Calu3 (cell line): ENCODE measurements at regions not wholly inside any gene's neighbourhood (a gene's known extent, or its start where the extent isn't known, plus 50 kb on each side); places are given as distances from the start of the nearest gene placed in this dataset.

Experiments
- BruUV-seq: library from RNA; stranded (reverse); fragments of 400-500 nt; replicated peaks from 2 replicates; lab custom pipeline; 2021; lab: Mats Ljungman, UMichigan
- CTCF ChIA-PET: fragments of 300-600 bp; sonication (Branson Sonifier 250); formaldehyde crosslinking; loops from one replicate; lab custom pipeline; 2022; ENCODE audit warnings: antibody characterized with exemption; lab: Charles Lee
- DNase-seq: peaks from one replicate; pipeline ENCODE4 v3.0.0; 2022
- H3K27ac Mint-ChIP-seq: one replicate; pipeline ENCODE4 v1.8.0; 2022; ENCODE audit warnings: mixed read lengths; ENCODE audit not compliant: unreplicated experiment
- H3K27me3 Mint-ChIP-seq: one replicate; pipeline ENCODE4 v1.8.0; 2022; ENCODE audit warnings: mixed read lengths; ENCODE audit not compliant: unreplicated experiment
- H3K36me3 Mint-ChIP-seq: one replicate; pipeline ENCODE4 v1.8.0; 2022; ENCODE audit warnings: mild to moderate bottlenecking, moderate library complexity, mixed read lengths; ENCODE audit not compliant: insufficient read depth, unreplicated experiment
- H3K4me1 Mint-ChIP-seq: one replicate; pipeline ENCODE4 v1.8.0; 2022; ENCODE audit warnings: mild to moderate bottlenecking, low read depth, mixed read lengths; ENCODE audit not compliant: unreplicated experiment
- H3K4me3 Mint-ChIP-seq: one replicate; pipeline ENCODE4 v1.8.0; 2022; ENCODE audit warnings: mild to moderate bottlenecking, low read depth, moderate library complexity, mixed read lengths; ENCODE audit not compliant: unreplicated experiment
- H3K9me3 Mint-ChIP-seq: one replicate; pipeline ENCODE4 v1.8.0; 2022; ENCODE audit warnings: low read depth, mixed read lengths; ENCODE audit not compliant: unreplicated experiment
- CTCF ChIP-seq: fragments of 200-600 bp; IDR thresholded peaks from one replicate; pipeline ENCODE4 v1.8.0; 2022; ENCODE audit warnings: antibody characterized with exemption; ENCODE audit not compliant: unreplicated experiment
- intact Hi-C: fragments of 100-400 bp; cut with micrococcal nuclease; formaldehyde crosslinking; loops from one replicate; pipeline ENCODE4 v1.10.0; 2022; ENCODE audit not compliant: unreplicated experiment

DNA sequence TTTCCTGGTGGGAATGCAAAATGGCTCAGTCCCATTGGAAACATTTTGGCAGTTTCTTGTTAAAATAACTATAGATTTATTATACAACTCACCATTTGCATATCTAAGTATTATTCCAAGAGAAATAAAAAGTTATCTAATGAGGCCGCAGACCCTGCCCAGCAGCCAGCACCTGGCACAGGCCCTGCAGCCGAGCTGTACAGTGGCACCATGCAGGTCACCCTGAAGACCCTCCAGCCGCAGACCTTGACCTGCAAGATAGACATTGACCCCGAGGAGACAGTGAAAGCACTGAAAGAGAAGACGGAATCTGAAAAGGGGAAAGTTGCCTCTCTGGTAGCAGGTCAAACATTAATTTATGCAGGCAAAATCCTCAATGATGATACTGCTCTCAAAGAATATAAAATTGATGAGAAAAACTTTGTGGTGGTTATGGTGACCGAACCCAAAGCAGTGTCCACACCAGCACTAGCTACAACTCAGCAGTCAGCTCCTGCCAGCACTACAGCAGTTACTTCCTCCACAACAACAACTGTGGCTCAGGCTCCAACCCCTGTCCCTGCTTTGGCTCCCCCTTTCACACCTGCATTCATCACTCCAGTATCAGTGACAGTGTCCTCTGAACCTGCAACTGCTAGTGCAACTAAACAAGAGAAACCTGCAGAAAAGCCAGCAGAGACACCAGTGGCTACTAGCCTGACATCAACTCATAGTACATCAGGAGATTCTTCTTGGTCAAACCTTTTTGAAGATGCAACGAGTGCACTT is 113.5 kb upstream of the SATB1 start:
- CTCF ChIA-PET: no interaction called here
- BruUV-seq: no TSS peak
- DNase-seq: no peak
- Mint-ChIP-seq H3K4me1 (no peaks in the 10 kb centered on the region), H3K36me3 (no peaks in the 10 kb centered on the region), H3K4me3 (no peak overlapping the region), H3K27ac (no peak overlapping the region), H3K9me3 (peaks cover 3% of the 10 kb centered on the region), H3K27me3 (no peaks in the 10 kb centered on the region)
- TF ChIP-seq CTCF: no peak
- intact Hi-C loops: no loop called here

DNA sequence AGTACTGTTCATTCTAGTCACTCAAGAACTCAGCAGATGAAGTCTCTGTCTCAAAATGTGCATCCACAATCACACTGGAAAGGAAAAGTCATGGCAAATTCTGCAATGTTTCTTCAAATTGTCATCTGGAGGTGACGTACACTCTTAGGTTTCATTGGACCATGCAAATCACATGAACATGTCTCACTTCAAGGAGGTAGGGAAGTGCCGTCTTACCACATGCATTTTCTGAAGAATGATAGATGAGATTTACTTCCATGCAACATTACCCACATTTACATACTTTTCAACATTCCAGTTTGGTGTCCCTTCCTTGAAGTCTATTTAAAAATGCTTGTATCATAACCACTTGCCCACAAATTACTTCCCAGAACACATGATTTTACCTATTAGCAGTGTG is 107.9 kb upstream of the SATB1 start:
- no peak overlapping the region for H3K4me3 Mint-ChIP-seq
- no peaks in the 10 kb centered on the region for H3K9me3 Mint-ChIP-seq
- no peak for DNase-seq
- intact Hi-C loops: no loop called here
- no peaks in the 10 kb centered on the region for H3K27me3 Mint-ChIP-seq
- H3K4me1 Mint-ChIP-seq: no peaks in the 10 kb centered on the region
- no TSS peak for BruUV-seq
- TF ChIP-seq CTCF: no peak
- H3K27ac Mint-ChIP-seq: no peak overlapping the region
- CTCF ChIA-PET: no interaction called here
- H3K36me3 Mint-ChIP-seq: no peaks in the 10 kb centered on the region

GRCh38 chr3:18531662-18532061 is 106.5 kb upstream of the SATB1 start:
- Mint-ChIP-seq H3K4me1 (no peaks in the 10 kb centered on the region), H3K27ac (no peak overlapping the region), H3K27me3 (no peaks in the 10 kb centered on the region), H3K36me3 (no peaks in the 10 kb centered on the region), H3K9me3 (no peaks in the 10 kb centered on the region), H3K4me3 (no peak overlapping the region)
- intact Hi-C loops: no loop called here
- TF ChIP-seq CTCF: no peak
- no peak for DNase-seq
- no TSS peak for BruUV-seq
- CTCF ChIA-PET: no interaction called here

DNA sequence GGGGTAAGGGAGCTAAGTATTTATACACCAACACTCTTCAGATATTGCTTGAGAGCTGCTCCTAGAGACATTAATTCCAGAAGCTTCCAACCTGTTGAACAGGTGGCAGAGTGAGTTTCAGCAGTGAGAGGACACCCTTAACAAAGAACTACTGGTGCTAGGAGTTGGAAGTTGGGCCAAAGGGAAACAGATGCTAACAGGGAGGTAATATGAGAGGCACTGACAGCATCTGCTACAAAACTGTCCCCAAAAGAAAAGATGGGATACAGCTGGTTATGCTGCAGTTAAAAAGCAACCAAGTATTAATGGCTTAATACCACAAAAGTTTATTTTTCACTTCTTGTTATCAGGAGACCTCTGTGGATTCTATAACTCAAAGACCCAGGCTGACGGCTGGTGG is 104.5 kb upstream of the SATB1 start:
- H3K4me3 Mint-ChIP-seq: no peak overlapping the region
- no peaks in the 10 kb centered on the region for H3K27me3 Mint-ChIP-seq
- no peak for DNase-seq
- BruUV-seq: no TSS peak
- no peaks in the 10 kb centered on the region for H3K36me3 Mint-ChIP-seq
- H3K9me3 Mint-ChIP-seq: no peaks in the 10 kb centered on the region
- no peak overlapping the region for H3K27ac Mint-ChIP-seq
- no peak for TF ChIP-seq CTCF
- H3K4me1 Mint-ChIP-seq: no peaks in the 10 kb centered on the region
- intact Hi-C loops: no loop called here
- CTCF ChIA-PET: interaction anchor here (1.0 kb wide), 1 partner anchor 91 kb away, joined by 3 read pairs; no protein-coding TSS in a partner anchor
